BJ (cell line): ENCODE measurements at regions not wholly inside any gene's neighbourhood (a gene's known extent, or its start where the extent isn't known, plus 50 kb on each side); places are given as distances from the start of the nearest gene placed in this dataset.

Experiments
- CTCF ChIA-PET: fragments of 350-600 bp; formaldehyde crosslinking; extraction: SDS; loops from one replicate; lab custom pipeline; 2021; ENCODE audit warnings: antibody characterized with exemption, inconsistent platforms; lab: Yijun Ruan, JAX
- POLR2A ChIA-PET: fragments of 300-600 bp; sonication (Branson Sonifier 250); formaldehyde crosslinking; extraction: SDS; loops from one replicate; lab custom pipeline; 2021; ENCODE audit warnings: antibody characterized with exemption; lab: Charles Lee
- DNase-seq: peaks from one replicate; pipeline ENCODE4 v3.0.0-alpha.2; 2011; ENCODE audit warnings: low read depth
- H3K27me3 ChIP-seq: 2 replicates; pipeline ENCODE4 v1.6.0; 2011; ENCODE audit warnings: low read length; ENCODE audit not compliant: control insufficient read depth, insufficient read depth
- H3K36me3 ChIP-seq: 2 replicates; pipeline ENCODE4 v1.5.1; 2011; ENCODE audit warnings: low read length; ENCODE audit not compliant: control insufficient read depth, insufficient read depth
- H3K4me3 ChIP-seq: 2 replicates; pipeline ENCODE4 v1.5.1; 2011; ENCODE audit warnings: low read depth, mild to moderate bottlenecking, control low read depth, low read length
- TF ChIP-seq, protein P1 (sequence below): IDR thresholded peaks from 2 replicates; pipeline ENCODE4 v1.5.1; 2011; ENCODE audit warnings: low read depth, mild to moderate bottlenecking, control low read depth, inconsistent platforms, low read length, moderate library complexity; ENCODE audit not compliant: insufficient read depth

DNA sequence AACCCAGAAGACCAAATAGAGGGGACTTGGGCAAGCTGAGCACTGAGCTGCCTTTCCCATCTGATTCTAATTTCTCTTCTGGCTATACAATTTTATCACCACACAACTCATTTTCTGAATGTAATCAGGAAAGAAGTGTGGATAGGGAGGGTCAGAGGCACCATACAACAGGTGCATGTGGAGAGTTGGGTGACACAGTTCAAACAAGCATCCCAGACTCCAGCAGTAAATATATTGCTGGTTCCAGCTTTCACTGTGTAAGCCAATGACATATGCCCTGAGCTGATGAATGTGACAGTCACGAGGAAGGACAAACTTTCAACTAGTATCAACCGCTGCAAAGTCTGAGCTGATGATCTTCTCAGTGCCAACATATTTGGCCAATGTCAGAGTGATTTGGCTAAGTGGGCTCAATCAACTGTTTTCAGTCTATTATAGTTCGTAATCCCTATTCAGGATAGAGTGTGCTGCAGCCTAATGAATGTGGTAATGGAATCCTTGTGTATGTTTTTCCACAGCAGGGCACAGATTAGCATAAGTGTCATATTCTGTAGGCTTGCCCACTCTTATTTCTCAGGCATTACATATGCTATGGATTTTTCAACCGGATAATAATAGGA is 109.9 kb upstream of the MEIS1 start:
- Histone ChIP-seq H3K36me3 (no peaks in the 10 kb centered on the region), H3K4me3 (no peak overlapping the region), H3K27me3 (no peaks in the 10 kb centered on the region)
- DNase-seq = no peak
- ChIA-PET CTCF (no interaction called here), POLR2A (no interaction called here)
- TF ChIP-seq, protein P1, sequence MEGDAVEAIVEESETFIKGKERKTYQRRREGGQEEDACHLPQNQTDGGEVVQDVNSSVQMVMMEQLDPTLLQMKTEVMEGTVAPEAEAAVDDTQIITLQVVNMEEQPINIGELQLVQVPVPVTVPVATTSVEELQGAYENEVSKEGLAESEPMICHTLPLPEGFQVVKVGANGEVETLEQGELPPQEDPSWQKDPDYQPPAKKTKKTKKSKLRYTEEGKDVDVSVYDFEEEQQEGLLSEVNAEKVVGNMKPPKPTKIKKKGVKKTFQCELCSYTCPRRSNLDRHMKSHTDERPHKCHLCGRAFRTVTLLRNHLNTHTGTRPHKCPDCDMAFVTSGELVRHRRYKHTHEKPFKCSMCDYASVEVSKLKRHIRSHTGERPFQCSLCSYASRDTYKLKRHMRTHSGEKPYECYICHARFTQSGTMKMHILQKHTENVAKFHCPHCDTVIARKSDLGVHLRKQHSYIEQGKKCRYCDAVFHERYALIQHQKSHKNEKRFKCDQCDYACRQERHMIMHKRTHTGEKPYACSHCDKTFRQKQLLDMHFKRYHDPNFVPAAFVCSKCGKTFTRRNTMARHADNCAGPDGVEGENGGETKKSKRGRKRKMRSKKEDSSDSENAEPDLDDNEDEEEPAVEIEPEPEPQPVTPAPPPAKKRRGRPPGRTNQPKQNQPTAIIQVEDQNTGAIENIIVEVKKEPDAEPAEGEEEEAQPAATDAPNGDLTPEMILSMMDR = no peak

DNA sequence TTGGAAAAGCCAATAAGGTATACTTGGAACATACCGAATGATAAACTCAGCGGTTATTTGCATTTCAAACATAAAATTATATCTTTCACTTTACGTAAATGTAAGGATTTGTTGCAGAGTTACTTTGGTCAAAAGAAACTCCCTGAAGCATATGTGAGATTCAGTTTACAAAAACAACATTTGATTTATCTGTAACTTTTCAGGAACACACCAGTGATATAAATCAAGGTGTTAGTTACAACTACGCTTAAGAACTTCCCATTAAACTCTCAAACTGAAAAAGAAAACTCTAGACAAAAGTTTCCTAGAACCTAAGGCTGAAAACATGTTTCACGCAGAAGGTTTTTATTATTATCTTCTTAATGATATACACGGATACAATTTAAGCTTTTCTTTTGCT is 110.6 kb upstream of the MEIS1 start:
- Histone ChIP-seq H3K27me3 (no peaks in the 10 kb centered on the region), H3K36me3 (no peaks in the 10 kb centered on the region), H3K4me3 (no peak overlapping the region)
- ChIA-PET CTCF (no interaction called here), POLR2A (no interaction called here)
- TF ChIP-seq, protein P1 = no peak
- no peak for DNase-seq

DNA sequence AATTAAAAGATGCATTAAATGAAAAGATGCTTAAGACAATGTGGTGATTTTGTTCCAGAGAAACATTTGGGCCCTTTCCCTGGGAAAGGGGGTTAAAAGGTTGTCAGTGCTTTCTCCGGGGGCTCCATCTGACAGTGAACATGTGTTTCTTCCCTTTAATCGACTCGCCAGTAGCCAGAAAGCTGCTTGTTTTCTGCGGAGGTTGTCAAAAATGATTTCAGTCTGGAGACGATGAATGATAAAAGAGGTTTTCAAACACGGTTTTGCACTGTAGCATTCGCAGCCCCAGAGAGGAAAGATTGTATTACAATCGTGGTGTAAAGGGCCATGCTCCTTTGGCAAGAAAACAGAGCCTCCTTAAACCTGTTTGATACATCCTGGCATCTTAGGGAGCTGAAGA is 111.5 kb upstream of the MEIS1 start:
- CTCF ChIA-PET = no interaction called here
- TF ChIP-seq, protein P1 = no peak
- no peaks in the 10 kb centered on the region for H3K36me3 ChIP-seq
- H3K4me3 ChIP-seq = no peak overlapping the region
- POLR2A ChIA-PET = no interaction called here
- H3K27me3 ChIP-seq = no peaks in the 10 kb centered on the region
- no peak for DNase-seq

DNA sequence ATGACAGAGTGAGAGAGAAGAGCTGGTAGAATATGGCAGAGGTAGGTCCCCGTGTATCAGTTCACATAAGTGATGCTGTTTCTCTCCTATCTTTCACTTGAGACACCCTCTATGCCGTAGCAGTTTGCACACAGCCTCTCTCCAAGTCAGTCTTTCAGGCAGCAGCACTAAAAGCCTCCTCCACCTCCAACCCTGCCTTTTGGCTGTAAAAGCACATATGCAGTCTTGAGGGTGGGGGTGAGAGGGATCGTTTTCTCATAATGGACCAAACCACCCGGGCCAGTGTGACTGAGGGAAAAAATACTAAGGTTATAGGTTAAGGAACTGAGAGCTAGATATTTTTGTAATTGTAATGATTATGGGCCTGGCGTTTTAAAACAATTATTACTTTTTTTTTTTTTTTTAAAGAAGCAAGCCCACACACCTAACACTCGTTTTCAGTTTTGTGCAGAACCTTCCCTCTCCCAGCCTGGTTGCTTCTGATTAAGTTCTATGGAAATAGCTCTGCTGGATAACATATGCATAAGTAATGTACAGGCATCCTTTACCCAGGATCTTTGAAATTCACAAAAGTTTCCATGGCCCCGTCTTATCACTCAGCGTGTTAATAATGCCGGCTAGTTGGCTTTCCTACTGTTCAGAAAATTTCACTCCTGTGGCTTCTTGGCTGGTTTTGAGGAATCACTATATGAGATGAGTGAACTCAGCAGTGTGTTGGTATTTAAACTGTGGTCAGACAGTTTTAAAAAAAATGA is 112.2 kb upstream of the MEIS1 start:
- Histone ChIP-seq H3K4me3 (no peak overlapping the region), H3K36me3 (no peaks in the 10 kb centered on the region), H3K27me3 (no peaks in the 10 kb centered on the region)
- TF ChIP-seq, protein P1 = no peak
- POLR2A ChIA-PET = no interaction called here
- CTCF ChIA-PET = no interaction called here
- no peak for DNase-seq

DNA sequence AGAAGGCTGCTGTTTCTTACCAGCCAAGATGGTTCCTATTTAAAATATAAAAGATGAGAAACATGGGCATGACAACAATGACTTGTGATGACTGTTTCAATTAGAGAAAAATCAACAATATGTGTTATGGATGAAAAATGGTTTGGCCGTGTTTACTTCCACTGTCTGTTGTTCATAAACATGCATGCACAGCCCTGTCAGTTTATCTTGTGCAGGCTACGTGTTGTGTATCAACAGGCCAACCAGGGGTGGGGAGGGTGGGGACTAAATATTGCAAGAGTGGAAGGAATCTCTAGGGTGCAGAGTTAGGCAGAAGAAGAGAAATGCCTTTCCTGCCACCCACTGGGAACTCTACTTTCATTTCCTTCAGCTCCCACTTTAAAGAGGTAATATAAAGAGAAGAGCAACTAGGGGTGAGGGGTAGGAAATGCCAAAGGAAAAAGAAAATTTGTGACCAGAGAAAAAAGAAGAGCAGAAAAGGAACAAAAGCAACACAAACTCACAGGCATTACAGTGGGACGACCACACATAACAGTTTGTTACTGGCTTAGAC is 116.8 kb upstream of the MEIS1 start:
- Histone ChIP-seq H3K36me3 (no peaks in the 10 kb centered on the region), H3K27me3 (no peaks in the 10 kb centered on the region), H3K4me3 (no peak overlapping the region)
- no peak for DNase-seq
- ChIA-PET POLR2A (no interaction called here), CTCF (interaction anchor here (0.6 kb wide), 1 partner anchor 14 kb away, joined by 3 read pairs; no protein-coding TSS in a partner anchor)
- TF ChIP-seq, protein P1 = no peak
